ENCODE measurements at regions not wholly inside any gene's neighbourhood (a gene's known extent, or its start where the extent isn't known, plus 50 kb on each side); places are given as distances from the start of the nearest gene placed in this dataset.

DNA sequence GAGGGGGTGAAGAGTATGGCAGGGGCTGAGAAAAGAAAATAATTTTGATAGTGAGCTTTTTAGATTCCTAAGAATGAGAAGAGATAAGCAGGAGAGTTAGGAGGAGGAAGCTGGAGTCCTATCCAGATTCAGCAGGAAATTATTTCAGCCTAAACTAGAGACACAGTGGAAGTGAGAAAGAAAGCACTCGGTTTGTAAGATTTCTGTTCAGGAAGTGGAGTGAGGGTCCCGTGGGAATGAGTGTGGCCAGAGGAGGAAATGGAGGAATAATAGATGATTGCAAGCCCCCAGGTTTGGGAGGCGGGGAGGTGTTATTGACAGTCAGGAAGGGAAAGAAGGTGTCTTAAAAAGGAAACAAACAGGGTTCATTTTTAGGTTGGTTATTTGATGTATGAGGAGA is 84.8 kb upstream of the NRP1 start:
- Histone ChIP-seq H3K27me3 (replicated peaks in 2 of 5; ENCODE audit: control insufficient read depth in 4 of 5, insufficient read depth in 5 of 5, low read length in 4 of 5) (peaks cover 0 to 13% (median 6%) of the 10 kb centered on the region in 5 experiments), H3K4me1 (ENCODE audit: control extremely low read depth in 1 of 4, control insufficient read depth in 4 of 4, insufficient read depth in 4 of 4, low read length in 3 of 4) (no peaks in the 10 kb centered on the region), H3K27ac (ENCODE audit: insufficient read depth in 1 of 2, low read depth in 1 of 2, low read length in 2 of 2, poor library complexity in 1 of 2, severe bottlenecking in 2 of 2) (no peak overlapping the region), H3K36me3 (ENCODE audit: control insufficient read depth in 4 of 4, insufficient read depth in 4 of 4, low read length in 3 of 4) (no peaks in the 10 kb centered on the region), H3K9me3 (ENCODE audit: control extremely low read depth in 1 of 5, control insufficient read depth in 4 of 5, insufficient read depth in 2 of 5, low read depth in 1 of 5, low read length in 4 of 5) (no peaks in the 10 kb centered on the region), H3K4me3 (ENCODE audit: control insufficient read depth in 1 of 7, extremely low read depth in 1 of 7, insufficient read depth in 4 of 7, low read depth in 2 of 7, low read length in 6 of 7) (no peak overlapping the region)
- WGBS (ENCODE audit: insufficient coverage), result 31% methylated on average over 3 of the region's 3 CpGs
- POLR2A ChIA-PET, result no interaction called here
- DNase-seq, result no peak
- CTCF ChIA-PET, result no interaction called here

DNA sequence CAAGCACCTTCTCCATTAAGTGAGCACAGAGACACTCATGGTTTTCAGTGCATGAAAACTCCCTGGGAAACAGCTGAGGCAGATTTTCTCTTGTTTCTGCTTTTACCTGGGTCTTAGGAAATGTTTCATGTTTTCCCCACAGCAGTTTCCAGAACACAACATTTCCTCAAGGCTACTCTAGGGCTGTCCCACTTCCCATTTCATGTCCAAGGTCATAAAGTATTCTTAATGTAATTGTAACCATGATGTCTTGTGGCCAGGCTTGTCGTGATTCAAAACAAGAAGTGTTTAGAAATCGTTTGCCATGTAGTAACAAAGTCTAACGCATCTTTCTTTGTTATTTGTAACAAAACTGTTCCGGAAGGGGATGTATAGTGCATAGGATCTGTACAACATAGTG is 83.8 kb upstream of the NRP1 start:
- Histone ChIP-seq H3K4me1 (ENCODE audit: control extremely low read depth in 1 of 4, control insufficient read depth in 4 of 4, insufficient read depth in 4 of 4, low read length in 3 of 4) (no peaks in the 10 kb centered on the region), H3K27me3 (replicated peaks in 2 of 5; ENCODE audit: control insufficient read depth in 4 of 5, insufficient read depth in 5 of 5, low read length in 4 of 5) (peaks cover 0 to 10% (median 6%) of the 10 kb centered on the region in 5 experiments), H3K9me3 (ENCODE audit: control extremely low read depth in 1 of 5, control insufficient read depth in 4 of 5, insufficient read depth in 2 of 5, low read depth in 1 of 5, low read length in 4 of 5) (no peaks in the 10 kb centered on the region), H3K27ac (ENCODE audit: insufficient read depth in 1 of 2, low read depth in 1 of 2, low read length in 2 of 2, poor library complexity in 1 of 2, severe bottlenecking in 2 of 2) (no peak overlapping the region), H3K36me3 (ENCODE audit: control insufficient read depth in 4 of 4, insufficient read depth in 4 of 4, low read length in 3 of 4) (no peaks in the 10 kb centered on the region), H3K4me3 (ENCODE audit: control insufficient read depth in 1 of 7, extremely low read depth in 1 of 7, insufficient read depth in 4 of 7, low read depth in 2 of 7, low read length in 6 of 7) (no peak overlapping the region)
- ChIA-PET CTCF (no interaction called here), POLR2A (no interaction called here)
- DNase-seq, result no peak
- WGBS (ENCODE audit: insufficient coverage), result 69% methylated on average over 4 of the region's 4 CpGs

DNA sequence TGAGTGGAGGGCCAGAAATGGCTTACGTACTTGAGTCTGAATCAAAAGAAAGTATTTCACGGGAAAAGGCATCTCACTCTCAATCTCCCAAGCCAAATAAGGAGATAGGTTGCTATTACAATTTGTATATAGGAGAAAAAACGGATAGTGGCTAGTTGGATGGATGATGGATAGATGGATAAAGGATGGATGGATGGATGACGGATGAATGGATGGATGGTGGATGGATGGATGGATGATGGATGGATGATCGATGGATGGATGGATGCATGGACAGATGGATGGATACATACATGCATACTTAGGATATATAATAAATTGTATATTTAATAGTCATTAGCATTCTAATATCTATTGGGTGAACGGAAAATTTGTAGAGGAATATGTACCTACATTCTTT is 82.2 kb upstream of the NRP1 start:
- CTCF ChIA-PET, result interaction anchor here (1.0 kb wide), 1 partner anchor 88 kb away, joined by 3 read pairs; no protein-coding TSS in a partner anchor
- POLR2A ChIA-PET, result no interaction called here
- Histone ChIP-seq H3K27ac (ENCODE audit: insufficient read depth in 1 of 2, low read depth in 1 of 2, low read length in 2 of 2, poor library complexity in 1 of 2, severe bottlenecking in 2 of 2) (no peak overlapping the region), H3K27me3 (replicated peaks in 2 of 5; ENCODE audit: control insufficient read depth in 4 of 5, insufficient read depth in 5 of 5, low read length in 4 of 5) (peaks cover 0 to 7% (median 3%) of the 10 kb centered on the region in 5 experiments), H3K4me3 (ENCODE audit: control insufficient read depth in 1 of 7, extremely low read depth in 1 of 7, insufficient read depth in 4 of 7, low read depth in 2 of 7, low read length in 6 of 7) (no peak overlapping the region), H3K36me3 (ENCODE audit: control insufficient read depth in 4 of 4, insufficient read depth in 4 of 4, low read length in 3 of 4) (no peaks in the 10 kb centered on the region), H3K9me3 (ENCODE audit: control extremely low read depth in 1 of 5, control insufficient read depth in 4 of 5, insufficient read depth in 2 of 5, low read depth in 1 of 5, low read length in 4 of 5) (no peaks in the 10 kb centered on the region), H3K4me1 (ENCODE audit: control extremely low read depth in 1 of 4, control insufficient read depth in 4 of 4, insufficient read depth in 4 of 4, low read length in 3 of 4) (no peaks in the 10 kb centered on the region)
- whole genome bisulfite sequencing (ENCODE audit: insufficient coverage), result 100% methylated on average over 2 of the region's 6 CpGs
- no peak for DNase-seq

DNA sequence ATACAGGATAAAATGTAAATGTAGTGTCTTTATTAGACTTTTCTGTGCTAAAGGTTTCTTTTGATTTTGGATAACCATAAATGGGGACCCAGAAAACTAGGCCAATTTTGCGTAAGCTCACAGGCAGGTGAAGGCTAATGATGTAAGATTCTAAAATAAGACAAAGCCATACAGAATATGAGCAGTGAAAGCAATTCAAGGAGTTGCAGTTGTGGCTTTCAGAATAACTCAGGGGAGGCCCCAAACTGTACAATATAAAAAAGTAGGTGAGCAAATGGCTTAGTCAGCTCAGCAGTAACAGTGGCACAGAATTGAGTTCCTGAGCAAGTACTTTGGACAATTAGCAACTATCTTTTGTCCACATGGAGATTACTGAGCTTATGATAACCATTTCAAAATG is 81.7 kb upstream of the NRP1 start:
- Histone ChIP-seq H3K27me3 (replicated peaks in 2 of 5; ENCODE audit: control insufficient read depth in 4 of 5, insufficient read depth in 5 of 5, low read length in 4 of 5) (peaks cover 0 to 6% (median 2%) of the 10 kb centered on the region in 5 experiments), H3K9me3 (ENCODE audit: control extremely low read depth in 1 of 5, control insufficient read depth in 4 of 5, insufficient read depth in 2 of 5, low read depth in 1 of 5, low read length in 4 of 5) (peaks cover 0 to 1% (median 0%) of the 10 kb centered on the region in 5 experiments), H3K27ac (ENCODE audit: insufficient read depth in 1 of 2, low read depth in 1 of 2, low read length in 2 of 2, poor library complexity in 1 of 2, severe bottlenecking in 2 of 2) (no peak overlapping the region), H3K36me3 (ENCODE audit: control insufficient read depth in 4 of 4, insufficient read depth in 4 of 4, low read length in 3 of 4) (no peaks in the 10 kb centered on the region), H3K4me1 (ENCODE audit: control extremely low read depth in 1 of 4, control insufficient read depth in 4 of 4, insufficient read depth in 4 of 4, low read length in 3 of 4) (no peaks in the 10 kb centered on the region), H3K4me3 (ENCODE audit: control insufficient read depth in 1 of 7, extremely low read depth in 1 of 7, insufficient read depth in 4 of 7, low read depth in 2 of 7, low read length in 6 of 7) (no peak overlapping the region)
- WGBS (ENCODE audit: insufficient coverage), result no CpG with 5 or more reads among the region's 1 CpG
- ChIA-PET POLR2A (no interaction called here), CTCF (interaction anchor here (1.0 kb wide), 1 partner anchor 88 kb away, joined by 3 read pairs; no protein-coding TSS in a partner anchor)
- no peak for DNase-seq

DNA sequence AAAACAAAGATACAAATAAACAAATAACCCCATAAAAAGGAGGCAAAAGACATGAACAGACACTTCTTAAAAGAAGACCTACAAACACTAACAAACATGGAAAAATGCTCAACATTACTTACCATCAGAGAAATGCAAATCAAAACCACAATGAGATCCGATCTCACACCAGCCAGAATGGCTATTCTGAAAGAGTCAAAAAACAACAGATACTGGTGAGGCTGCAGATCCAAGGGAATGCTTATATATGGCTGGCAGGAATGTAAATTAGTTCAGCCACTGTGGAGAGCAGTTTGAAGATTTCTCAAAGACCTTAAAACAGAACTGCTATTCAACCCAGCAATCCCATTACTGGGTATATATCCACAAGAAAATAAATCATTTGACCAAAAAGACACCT is 80.4 kb upstream of the NRP1 start:
- Histone ChIP-seq H3K27ac (ENCODE audit: insufficient read depth in 1 of 2, low read depth in 1 of 2, low read length in 2 of 2, poor library complexity in 1 of 2, severe bottlenecking in 2 of 2) (no peak overlapping the region), H3K36me3 (ENCODE audit: control insufficient read depth in 4 of 4, insufficient read depth in 4 of 4, low read length in 3 of 4) (no peaks in the 10 kb centered on the region), H3K9me3 (ENCODE audit: control extremely low read depth in 1 of 5, control insufficient read depth in 4 of 5, insufficient read depth in 2 of 5, low read depth in 1 of 5, low read length in 4 of 5) (peaks cover 0 to 4% (median 0%) of the 10 kb centered on the region in 5 experiments), H3K4me1 (ENCODE audit: control extremely low read depth in 1 of 4, control insufficient read depth in 4 of 4, insufficient read depth in 4 of 4, low read length in 3 of 4) (no peaks in the 10 kb centered on the region), H3K27me3 (replicated peaks in 2 of 5; ENCODE audit: control insufficient read depth in 4 of 5, insufficient read depth in 5 of 5, low read length in 4 of 5) (peaks cover 0 to 3% (median 1%) of the 10 kb centered on the region in 5 experiments), H3K4me3 (ENCODE audit: control insufficient read depth in 1 of 7, extremely low read depth in 1 of 7, insufficient read depth in 4 of 7, low read depth in 2 of 7, low read length in 6 of 7) (no peak overlapping the region)
- DNase-seq, result no peak
- WGBS (ENCODE audit: insufficient coverage), result 100% methylated on average over 1 of the region's 1 CpG
- POLR2A ChIA-PET, result no interaction called here
- CTCF ChIA-PET, result no interaction called here

DNA sequence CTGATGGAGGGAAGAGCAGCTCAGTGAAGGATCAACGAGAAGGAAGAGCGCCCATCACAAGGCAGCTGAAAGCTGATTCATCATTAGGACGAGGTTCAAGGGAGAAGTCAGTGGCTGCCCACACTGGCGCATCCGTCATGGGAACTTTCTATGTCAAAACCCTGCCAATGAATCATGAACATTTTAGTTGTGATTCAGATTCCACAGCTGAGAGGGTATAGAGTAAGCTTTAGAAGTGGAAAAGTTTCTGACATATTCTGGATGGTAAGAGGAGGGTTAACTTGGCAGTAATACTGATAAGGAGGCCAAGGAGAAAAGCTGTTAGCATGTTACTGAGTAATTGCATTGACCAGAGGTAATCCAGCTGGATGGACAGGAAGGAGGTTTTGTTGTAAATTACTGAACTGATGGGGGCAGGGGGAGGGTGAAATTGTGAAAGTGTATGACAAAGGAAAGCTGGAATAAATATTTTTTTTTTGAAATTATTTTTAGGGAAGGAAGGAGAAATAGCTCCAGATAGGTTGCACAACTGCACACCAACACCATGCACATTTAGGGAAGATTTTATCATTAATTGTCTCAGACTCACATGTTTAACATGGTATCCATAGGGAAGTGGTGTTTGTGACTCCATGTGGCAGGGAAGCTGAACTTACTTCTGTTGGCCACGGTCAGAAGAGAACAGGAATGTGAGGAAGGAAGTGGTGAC is 78.3 kb upstream of the NRP1 start:
- CTCF ChIA-PET, result no interaction called here
- peaks cover 0 to 4% (median 0%) of the 10 kb centered on the region in 5 experiments for H3K9me3 ChIP-seq (ENCODE audit: control extremely low read depth in 1 of 5, control insufficient read depth in 4 of 5, insufficient read depth in 2 of 5, low read depth in 1 of 5, low read length in 4 of 5)
- POLR2A ChIA-PET, result no interaction called here
- H3K27me3 ChIP-seq (replicated peaks in 2 of 5; ENCODE audit: control insufficient read depth in 4 of 5, insufficient read depth in 5 of 5, low read length in 4 of 5), result peaks cover 0 to 4% (median 0%) of the 10 kb centered on the region in 5 experiments
- H3K27ac ChIP-seq (ENCODE audit: insufficient read depth in 1 of 2, low read depth in 1 of 2, low read length in 2 of 2, poor library complexity in 1 of 2, severe bottlenecking in 2 of 2), result no peak overlapping the region
- DNase-seq, result no peak
- 76% methylated on average over 3 of the region's 6 CpGs for WGBS (ENCODE audit: insufficient coverage)
- H3K4me3 ChIP-seq (ENCODE audit: control insufficient read depth in 1 of 7, extremely low read depth in 1 of 7, insufficient read depth in 4 of 7, low read depth in 2 of 7, low read length in 6 of 7), result no peak overlapping the region
- no peaks in the 10 kb centered on the region for H3K4me1 ChIP-seq (ENCODE audit: control extremely low read depth in 1 of 4, control insufficient read depth in 4 of 4, insufficient read depth in 4 of 4, low read length in 3 of 4)
- no peaks in the 10 kb centered on the region for H3K36me3 ChIP-seq (ENCODE audit: control insufficient read depth in 4 of 4, insufficient read depth in 4 of 4, low read length in 3 of 4)

DNA sequence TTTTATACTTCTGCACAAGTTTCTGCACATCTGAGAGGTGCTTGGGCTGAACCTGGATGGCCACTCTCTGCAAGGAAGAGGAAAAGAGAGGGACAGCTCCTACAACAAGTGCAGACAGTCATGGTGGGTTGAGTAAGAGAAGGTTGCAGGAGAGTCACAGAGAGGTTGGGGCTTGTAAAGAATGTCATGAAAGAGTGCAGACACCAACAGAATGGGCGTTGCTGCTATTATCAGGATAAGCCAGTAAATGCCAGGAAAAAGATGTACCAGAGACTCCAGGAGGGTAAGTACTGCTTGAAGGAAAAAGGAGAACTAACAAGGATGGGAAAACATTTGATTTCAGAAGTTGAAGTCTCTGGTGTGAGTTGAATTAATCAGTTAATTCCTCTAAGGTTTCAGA is 77.8 kb upstream of the NRP1 start:
- no peak for DNase-seq
- ChIA-PET CTCF (no interaction called here), POLR2A (no interaction called here)
- H3K4me3 ChIP-seq (ENCODE audit: control insufficient read depth in 1 of 7, extremely low read depth in 1 of 7, insufficient read depth in 4 of 7, low read depth in 2 of 7, low read length in 6 of 7), result no peak overlapping the region
- peaks cover 0 to 4% (median 0%) of the 10 kb centered on the region in 5 experiments for H3K9me3 ChIP-seq (ENCODE audit: control extremely low read depth in 1 of 5, control insufficient read depth in 4 of 5, insufficient read depth in 2 of 5, low read depth in 1 of 5, low read length in 4 of 5)
- H3K27ac ChIP-seq (ENCODE audit: insufficient read depth in 1 of 2, low read depth in 1 of 2, low read length in 2 of 2, poor library complexity in 1 of 2, severe bottlenecking in 2 of 2), result no peak overlapping the region
- peaks cover 0 to 5% (median 0%) of the 10 kb centered on the region in 5 experiments for H3K27me3 ChIP-seq (replicated peaks in 2 of 5; ENCODE audit: control insufficient read depth in 4 of 5, insufficient read depth in 5 of 5, low read length in 4 of 5)
- WGBS (ENCODE audit: insufficient coverage), result 75% methylated on average over 1 of the region's 1 CpG
- no peaks in the 10 kb centered on the region for H3K4me1 ChIP-seq (ENCODE audit: control extremely low read depth in 1 of 4, control insufficient read depth in 4 of 4, insufficient read depth in 4 of 4, low read length in 3 of 4)
- H3K36me3 ChIP-seq (ENCODE audit: control insufficient read depth in 4 of 4, insufficient read depth in 4 of 4, low read length in 3 of 4), result no peaks in the 10 kb centered on the region

Data from common myeloid progenitor, CD34-positive (primary cell).